Muscle of leg (tissue), 3 donors: ENCODE measurements at regions not wholly inside any gene's neighbourhood (a gene's known extent, or its start where the extent isn't known, plus 50 kb on each side); places are given as distances from the start of the nearest gene placed in this dataset.
A peak's percentile ranks its signal among the peaks of the same experiment; 100 is the strongest.

Source experiments
- DNase-seq: peaks from one replicate; pipeline ENCODE4 v3.0.0; 2013
- H3K27ac ChIP-seq: one replicate; pipeline ENCODE4 v1.5.1; 2013; ENCODE audit warnings: mild to moderate bottlenecking, low read length, control low read depth
- H3K27me3 ChIP-seq: one replicate; pipeline ENCODE4 v1.6.1; 2013; ENCODE audit warnings: low read length; ENCODE audit not compliant: control insufficient read depth, insufficient read depth
- H3K36me3 ChIP-seq: one replicate; pipeline ENCODE4 v1.6.1; 2013; ENCODE audit warnings: low read length; ENCODE audit not compliant: control insufficient read depth, insufficient read depth
- H3K4me1 ChIP-seq: one replicate; pipeline ENCODE4 v1.6.1; 2013; ENCODE audit warnings: low read length; ENCODE audit not compliant: control insufficient read depth, insufficient read depth
- H3K4me3 ChIP-seq: one replicate; pipeline ENCODE4 v1.5.1; 2013; ENCODE audit warnings: low read length, control low read depth
- H3K9me3 ChIP-seq: replicated peaks from 2 replicates; pipeline ENCODE4 v1.6.1; 2013; ENCODE audit warnings: low read depth, low read length; ENCODE audit not compliant: control insufficient read depth
- WGBS: methylation state at CpG from one replicate; pipeline ENCODE4 v1.1.5; 2013; ENCODE audit warnings: missing lambda C conversion rate; ENCODE audit not compliant: insufficient coverage; 5-methylcytosine and 5-hydroxymethylcytosine counted together

GRCh38 chr6:44665143-44665542 is 277.6 kb downstream of the CDC5L start:
- Histone ChIP-seq H3K36me3 (no peaks in the 10 kb centered on the region), H3K9me3 (no peaks in the 10 kb centered on the region), H3K27me3 (peaks cover 10% of the 10 kb centered on the region), H3K27ac (peak overlapping the region; percentile 22), H3K4me3 (no peak overlapping the region), H3K4me1 (peaks cover 48% of the 10 kb centered on the region)
- DNase-seq = no peak
- WGBS = no CpG with 5 or more reads among the region's 3 CpGs

DNA sequence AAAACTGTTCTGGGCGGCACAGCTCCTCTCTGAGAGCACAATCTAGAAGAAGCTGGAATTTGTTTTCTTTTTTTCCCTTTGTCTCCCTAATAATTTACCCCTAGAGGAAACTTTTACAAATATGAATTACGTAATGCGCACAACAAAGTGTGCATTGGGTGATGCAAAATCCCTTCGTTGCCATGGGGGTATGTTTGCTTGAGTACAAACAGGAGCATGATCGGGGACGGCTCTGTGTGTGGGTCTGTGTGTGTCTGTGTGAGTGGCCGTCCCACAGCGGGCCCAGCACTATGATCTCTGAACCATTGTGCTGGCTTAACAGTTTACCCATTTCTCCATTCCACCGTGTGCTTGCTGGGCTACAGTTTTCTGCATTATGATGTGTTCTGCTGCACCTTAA is 278.2 kb downstream of the CDC5L start:
- Histone ChIP-seq H3K36me3 (no peaks in the 10 kb centered on the region), H3K4me3 (no peak overlapping the region), H3K4me1 (peaks cover 44% of the 10 kb centered on the region), H3K27me3 (peaks cover 10% of the 10 kb centered on the region), H3K9me3 (no peaks in the 10 kb centered on the region), H3K27ac (no peak overlapping the region)
- peak; percentile 60 for DNase-seq
- WGBS = no CpG with 5 or more reads among the region's 9 CpGs

DNA sequence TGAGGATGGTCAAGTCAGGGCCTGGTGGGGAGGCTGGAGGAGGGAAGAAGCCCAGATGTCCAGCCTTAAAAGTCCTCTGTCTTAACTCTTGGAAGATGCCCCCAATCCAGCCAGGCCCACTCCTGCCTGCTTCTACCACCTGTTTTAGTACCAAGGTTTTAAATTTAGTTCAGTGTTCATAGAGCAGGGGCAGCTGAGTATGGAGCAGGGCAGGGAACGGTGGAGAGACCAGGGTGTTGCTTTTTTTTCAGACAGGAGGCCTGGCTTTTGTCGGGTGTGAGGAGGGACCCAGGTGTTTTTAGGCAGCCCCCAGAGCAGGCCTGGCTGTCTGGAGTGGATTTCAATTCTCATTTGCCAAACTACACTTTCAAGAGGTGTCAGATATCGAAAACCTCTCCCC is 278.8 kb downstream of the CDC5L start:
- DNase-seq = no peak
- WGBS = 67% methylated on average over 1 of the region's 3 CpGs
- H3K27ac ChIP-seq = no peak overlapping the region

GRCh38 chr6:44667226-44667625 is 279.7 kb downstream of the CDC5L start:
- H3K27ac ChIP-seq = no peak overlapping the region

More for the DNA sequence above, 278.8 kb downstream of the CDC5L start:
- Histone ChIP-seq H3K4me3 (no peak overlapping the region), H3K27me3 (peaks cover 10% of the 10 kb centered on the region), H3K4me1 (peaks cover 40% of the 10 kb centered on the region), H3K9me3 (no peaks in the 10 kb centered on the region), H3K36me3 (no peaks in the 10 kb centered on the region)

GRCh38 chr6:44667668-44668390 is 280.3 kb downstream of the CDC5L start:
- no peak overlapping the region for H3K27ac ChIP-seq
- peaks cover 8% of the 10 kb centered on the region for H3K27me3 ChIP-seq
- H3K9me3 ChIP-seq = no peaks in the 10 kb centered on the region
- no peaks in the 10 kb centered on the region for H3K36me3 ChIP-seq
- H3K4me1 ChIP-seq = peaks cover 33% of the 10 kb centered on the region
- 54% methylated on average over 6 of the region's 9 CpGs for WGBS
- no peak for DNase-seq
- H3K4me3 ChIP-seq = no peak overlapping the region

More at GRCh38 chr6:44667226-44667625, 279.7 kb downstream of the CDC5L start:
- WGBS = no CpG with 5 or more reads among the region's 3 CpGs
- H3K4me3 ChIP-seq = no peak overlapping the region
- peak; percentile 73 for DNase-seq
- H3K36me3 ChIP-seq = no peaks in the 10 kb centered on the region
- peaks cover 39% of the 10 kb centered on the region for H3K4me1 ChIP-seq
- peaks cover 10% of the 10 kb centered on the region for H3K27me3 ChIP-seq
- H3K9me3 ChIP-seq = no peaks in the 10 kb centered on the region

GRCh38 chr6:44668391-44668930 is 281.0 kb downstream of the CDC5L start:
- H3K36me3 ChIP-seq = no peaks in the 10 kb centered on the region
- peaks cover 27% of the 10 kb centered on the region for H3K4me1 ChIP-seq
- no peaks in the 10 kb centered on the region for H3K9me3 ChIP-seq
- no peak overlapping the region for H3K27ac ChIP-seq
- no peak overlapping the region for H3K4me3 ChIP-seq
- peaks cover 8% of the 10 kb centered on the region for H3K27me3 ChIP-seq
- WGBS = 68% methylated on average over 4 of the region's 8 CpGs
- no peak for DNase-seq

DNA sequence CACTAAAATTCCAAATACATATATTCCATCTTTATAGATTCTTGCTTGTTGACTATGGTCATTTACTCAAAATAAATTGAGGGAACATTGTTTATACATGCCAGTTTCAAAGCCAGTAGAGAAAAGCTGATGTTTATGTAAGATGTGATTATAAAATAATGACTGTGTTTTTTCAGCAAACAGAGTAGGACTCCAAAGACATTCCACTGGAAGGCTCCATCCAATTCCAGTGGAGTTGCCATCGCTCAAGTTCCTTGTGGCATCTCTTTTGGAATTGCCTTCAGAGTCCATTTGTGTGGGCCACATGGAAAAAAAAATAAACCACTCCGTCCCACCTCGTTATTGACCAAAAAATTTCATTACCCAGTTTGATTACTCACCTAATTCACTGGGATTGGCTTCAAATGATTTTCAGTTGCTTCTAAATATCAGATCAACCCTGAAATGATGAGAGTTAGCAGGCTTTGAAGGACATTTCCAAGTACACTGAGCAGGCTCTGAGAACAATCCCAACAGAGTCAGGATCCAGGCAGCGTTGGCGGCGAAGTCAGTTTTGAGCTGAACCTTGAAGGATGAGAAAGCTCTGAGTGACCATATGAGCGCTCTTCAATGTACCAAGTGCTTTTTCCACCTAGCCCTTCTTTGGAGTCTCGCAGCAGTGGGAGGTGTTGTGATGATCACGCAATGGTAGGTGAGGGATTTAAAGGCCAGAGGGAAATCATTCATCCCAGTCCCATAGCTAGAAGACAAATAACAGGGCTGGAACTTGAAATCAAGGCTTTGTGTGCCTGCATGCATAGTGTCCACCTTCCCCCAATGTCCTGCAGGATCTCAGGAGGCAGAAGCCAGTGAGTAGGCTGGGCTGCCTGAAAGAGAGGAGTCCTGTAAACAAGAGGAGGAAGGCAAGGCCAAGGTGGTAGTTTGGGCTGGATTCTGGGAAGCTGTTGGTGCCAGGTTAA is 281.7 kb downstream of the CDC5L start:
- Histone ChIP-seq H3K27me3 (peaks cover 8% of the 10 kb centered on the region), H3K4me1 (peaks cover 27% of the 10 kb centered on the region), H3K36me3 (no peaks in the 10 kb centered on the region), H3K9me3 (no peaks in the 10 kb centered on the region), H3K4me3 (no peak overlapping the region), H3K27ac (no peak overlapping the region)
- DNase-seq = no peak
- WGBS = 97% methylated on average over 6 of the region's 9 CpGs

- Histone ChIP-seq H3K4me1 (peaks cover 25% of the 10 kb centered on the region), H3K36me3 (no peaks in the 10 kb centered on the region), H3K27me3 (peaks cover 8% of the 10 kb centered on the region), H3K4me3 (no peak overlapping the region), H3K9me3 (no peaks in the 10 kb centered on the region), H3K27ac (no peak overlapping the region)
- DNase-seq = no peak
- WGBS = 100% methylated on average over 2 of the region's 3 CpGs
These were observed 282.6 kb downstream of the CDC5L start for GRCh38 chr6:44670146-44670545.

DNA sequence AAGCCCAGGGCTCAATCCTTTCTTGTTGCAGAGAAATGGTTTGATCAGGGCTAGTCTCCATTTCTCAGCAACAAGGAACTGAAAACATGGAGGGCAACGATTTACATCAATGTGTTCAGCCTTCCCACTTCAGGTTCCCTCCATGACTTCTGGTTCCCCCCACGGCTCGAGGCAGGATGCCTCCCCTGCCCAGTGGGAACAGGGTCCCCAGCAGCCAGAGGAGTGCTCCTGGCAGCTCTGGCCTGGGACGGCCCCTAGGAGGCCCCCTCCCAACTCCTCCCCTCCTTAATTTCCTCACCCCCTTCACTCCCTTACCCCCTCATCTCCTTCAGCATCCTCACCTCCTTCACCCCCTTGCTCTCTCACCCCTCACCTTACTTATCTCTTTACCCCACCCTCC is 283.8 kb downstream of the CDC5L start:
- 55% methylated on average over 4 of the region's 4 CpGs for WGBS
- no peak for DNase-seq

DNA sequence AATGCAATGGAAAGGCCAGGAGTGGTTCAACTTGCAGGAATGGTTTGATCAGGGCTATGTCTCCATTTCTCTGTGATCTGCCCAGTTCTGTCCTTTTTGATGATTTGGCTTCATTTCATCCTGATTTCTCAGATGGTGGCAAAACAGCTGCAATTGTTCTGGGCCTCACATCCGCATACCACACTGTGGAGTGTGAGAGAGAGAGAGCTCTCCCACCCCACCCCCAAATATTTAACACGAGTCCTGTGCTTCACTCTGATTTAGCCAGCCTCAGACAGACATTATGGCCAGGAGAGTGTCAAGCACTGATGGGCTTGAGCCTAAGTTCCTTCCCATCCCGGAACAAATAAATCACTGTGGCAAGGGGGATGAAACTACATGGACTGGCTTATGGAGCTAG is 284.6 kb downstream of the CDC5L start:
- WGBS = 53% methylated on average over 3 of the region's 3 CpGs
- no peak overlapping the region for H3K4me3 ChIP-seq
- no peaks in the 10 kb centered on the region for H3K36me3 ChIP-seq
- H3K27me3 ChIP-seq = peaks cover 8% of the 10 kb centered on the region
- H3K4me1 ChIP-seq = peaks cover 8% of the 10 kb centered on the region
- H3K9me3 ChIP-seq = no peaks in the 10 kb centered on the region
- no peak overlapping the region for H3K27ac ChIP-seq
- DNase-seq = no peak

More for the DNA sequence above, 283.8 kb downstream of the CDC5L start:
- Histone ChIP-seq H3K36me3 (no peaks in the 10 kb centered on the region), H3K27me3 (peaks cover 8% of the 10 kb centered on the region), H3K27ac (no peak overlapping the region), H3K9me3 (no peaks in the 10 kb centered on the region), H3K4me3 (no peak overlapping the region), H3K4me1 (peaks cover 14% of the 10 kb centered on the region)
